GM12865 (cell line): ENCODE measurements at regions not wholly inside any gene's neighbourhood (a gene's known extent, or its start where the extent isn't known, plus 50 kb on each side); places are given as distances from the start of the nearest gene placed in this dataset.

Source experiments
- DNase-seq: peaks from one replicate; pipeline ENCODE4 v3.0.0; 2010; ENCODE audit warnings: low read depth
- H3K4me3 ChIP-seq: 2 replicates; pipeline ENCODE4 v1.5.1; 2011; ENCODE audit warnings: mild to moderate bottlenecking, low read depth, low read length, control low read depth
- TF ChIP-seq, protein P1 (sequence below): IDR thresholded peaks from 2 replicates; pipeline ENCODE4 v1.5.1; 2011; ENCODE audit warnings: low read length, control low read depth, low read depth, inconsistent platforms; ENCODE audit not compliant: insufficient read depth; ENCODE audit errors: missing control alignments

GRCh38 chr16:79297805-79298204, 302.7 kb downstream of the MAF start:
- DNase-seq = no peak
- TF ChIP-seq, protein P1, sequence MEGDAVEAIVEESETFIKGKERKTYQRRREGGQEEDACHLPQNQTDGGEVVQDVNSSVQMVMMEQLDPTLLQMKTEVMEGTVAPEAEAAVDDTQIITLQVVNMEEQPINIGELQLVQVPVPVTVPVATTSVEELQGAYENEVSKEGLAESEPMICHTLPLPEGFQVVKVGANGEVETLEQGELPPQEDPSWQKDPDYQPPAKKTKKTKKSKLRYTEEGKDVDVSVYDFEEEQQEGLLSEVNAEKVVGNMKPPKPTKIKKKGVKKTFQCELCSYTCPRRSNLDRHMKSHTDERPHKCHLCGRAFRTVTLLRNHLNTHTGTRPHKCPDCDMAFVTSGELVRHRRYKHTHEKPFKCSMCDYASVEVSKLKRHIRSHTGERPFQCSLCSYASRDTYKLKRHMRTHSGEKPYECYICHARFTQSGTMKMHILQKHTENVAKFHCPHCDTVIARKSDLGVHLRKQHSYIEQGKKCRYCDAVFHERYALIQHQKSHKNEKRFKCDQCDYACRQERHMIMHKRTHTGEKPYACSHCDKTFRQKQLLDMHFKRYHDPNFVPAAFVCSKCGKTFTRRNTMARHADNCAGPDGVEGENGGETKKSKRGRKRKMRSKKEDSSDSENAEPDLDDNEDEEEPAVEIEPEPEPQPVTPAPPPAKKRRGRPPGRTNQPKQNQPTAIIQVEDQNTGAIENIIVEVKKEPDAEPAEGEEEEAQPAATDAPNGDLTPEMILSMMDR = no peak
- H3K4me3 ChIP-seq = no peak overlapping the region

DNA sequence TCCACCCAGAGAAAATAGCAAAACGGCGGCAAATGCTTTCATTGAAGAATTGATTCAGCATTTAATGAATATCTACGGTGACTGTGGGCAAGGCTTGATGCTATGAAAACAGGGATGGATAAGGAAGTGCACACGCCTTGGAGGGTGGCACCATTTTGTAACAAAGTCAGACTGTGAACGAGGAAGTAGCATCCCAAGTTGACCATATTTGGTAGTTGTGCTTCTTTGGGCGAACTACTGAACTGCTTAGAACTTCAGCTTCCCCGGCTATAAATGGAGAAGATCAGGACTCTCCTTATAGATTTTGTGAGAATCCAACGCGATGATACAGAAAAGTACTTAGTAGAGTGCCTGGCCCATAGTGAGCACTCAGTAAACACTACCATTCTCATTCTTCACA, 303.2 kb downstream of the MAF start:
- no peak overlapping the region for H3K4me3 ChIP-seq
- DNase-seq = no peak
- TF ChIP-seq, protein P1 = no peak

DNA sequence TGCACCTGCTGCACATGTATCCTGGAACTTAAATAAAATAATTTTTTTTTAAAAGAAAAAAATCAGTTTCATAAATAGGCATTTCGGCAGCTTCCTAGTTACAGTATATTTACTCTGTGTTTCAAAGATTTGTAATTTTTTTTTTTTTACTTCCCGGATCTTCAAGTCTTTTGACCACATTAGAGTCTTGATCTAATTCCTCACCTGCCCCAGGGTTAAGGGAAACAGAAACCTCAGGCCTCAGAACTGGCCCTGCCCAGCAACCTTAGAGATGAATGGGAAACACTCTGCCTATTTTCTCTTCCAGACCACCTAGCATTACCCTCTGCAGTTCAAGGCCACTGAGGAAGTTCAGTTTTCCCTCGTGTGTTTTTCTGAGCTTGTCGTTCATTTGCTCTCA, 304.0 kb downstream of the MAF start:
- TF ChIP-seq, protein P1 = no peak
- H3K4me3 ChIP-seq = no peak overlapping the region
- DNase-seq = no peak

DNA sequence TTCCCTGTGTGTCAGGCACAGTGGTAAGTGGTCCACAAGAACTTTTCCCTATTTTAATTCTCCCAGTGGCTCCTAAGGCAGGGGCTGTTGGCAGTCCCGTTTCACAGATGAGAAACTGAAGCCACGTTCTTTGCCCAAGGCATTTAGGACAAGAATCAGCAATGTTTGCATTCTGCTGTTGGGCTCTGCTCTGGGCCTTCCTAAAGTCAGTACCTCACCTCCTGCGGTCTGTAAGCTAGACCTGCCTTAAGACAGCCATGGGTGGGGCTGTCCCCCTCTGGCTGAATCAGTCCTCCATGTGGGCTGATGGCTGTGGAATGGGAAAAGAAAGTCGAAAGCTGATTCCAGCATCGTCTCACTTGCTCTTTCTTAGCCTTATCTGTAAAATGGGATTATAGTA, 304.8 kb downstream of the MAF start:
- no peak for DNase-seq
- TF ChIP-seq, protein P1 = no peak
- no peak overlapping the region for H3K4me3 ChIP-seq

DNA sequence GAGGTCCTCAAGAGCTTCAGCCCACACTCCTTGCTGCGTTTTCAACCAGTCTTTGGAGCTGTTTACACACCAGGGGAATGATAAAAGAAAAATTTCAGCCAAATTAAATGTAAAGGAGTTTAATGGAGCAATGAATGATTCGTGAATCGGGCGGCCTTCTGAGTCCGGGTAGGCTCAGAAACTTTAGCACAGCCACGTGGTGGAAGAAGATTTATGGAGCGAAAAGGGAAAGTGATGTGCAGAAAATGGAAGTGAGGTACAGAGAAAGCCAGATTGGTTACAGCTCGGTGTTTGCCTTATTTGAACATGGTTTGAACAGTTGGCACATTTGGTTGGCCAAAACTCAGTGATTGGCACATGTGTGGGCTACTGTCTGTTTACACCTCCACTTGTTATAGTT, 305.4 kb downstream of the MAF start:
- TF ChIP-seq, protein P1 = no peak
- no peak for DNase-seq
- no peak overlapping the region for H3K4me3 ChIP-seq

DNA sequence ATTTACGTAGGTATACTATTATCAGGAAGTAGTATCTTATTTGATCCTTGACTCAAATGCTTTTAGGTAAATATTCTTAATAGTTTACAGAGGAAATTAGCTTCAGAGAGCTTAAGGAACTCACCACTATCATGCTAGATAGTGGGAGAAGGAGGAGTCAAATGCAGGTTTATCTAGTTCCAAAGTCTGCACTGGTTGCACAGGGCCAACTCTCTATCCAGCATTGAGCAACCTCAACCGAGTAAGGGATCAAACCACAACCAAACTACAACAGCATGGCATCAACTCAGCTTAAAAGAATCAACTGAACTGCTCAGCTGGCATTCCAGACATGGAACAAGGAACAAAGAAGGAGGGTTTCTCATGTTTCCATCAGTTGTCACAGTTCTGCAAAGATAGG, 306.0 kb downstream of the MAF start:
- H3K4me3 ChIP-seq = no peak overlapping the region
- TF ChIP-seq, protein P1 = no peak
- DNase-seq = no peak

- DNase-seq = no peak
- TF ChIP-seq, protein P1 = no peak
- H3K4me3 ChIP-seq = no peak overlapping the region
These were observed 306.6 kb downstream of the MAF start for GRCh38 chr16:79293836-79294460.
